NCI-H526 (cell line): ENCODE measurements at regions not wholly inside any gene's neighbourhood (a gene's known extent, or its start where the extent isn't known, plus 50 kb on each side); places are given as distances from the start of the nearest gene placed in this dataset.

Experiments
- DNase-seq, 2 experiments: peaks; one replicate each; lab custom pipeline; 2025; lab: John Stamatoyannopoulos, UW

DNA sequence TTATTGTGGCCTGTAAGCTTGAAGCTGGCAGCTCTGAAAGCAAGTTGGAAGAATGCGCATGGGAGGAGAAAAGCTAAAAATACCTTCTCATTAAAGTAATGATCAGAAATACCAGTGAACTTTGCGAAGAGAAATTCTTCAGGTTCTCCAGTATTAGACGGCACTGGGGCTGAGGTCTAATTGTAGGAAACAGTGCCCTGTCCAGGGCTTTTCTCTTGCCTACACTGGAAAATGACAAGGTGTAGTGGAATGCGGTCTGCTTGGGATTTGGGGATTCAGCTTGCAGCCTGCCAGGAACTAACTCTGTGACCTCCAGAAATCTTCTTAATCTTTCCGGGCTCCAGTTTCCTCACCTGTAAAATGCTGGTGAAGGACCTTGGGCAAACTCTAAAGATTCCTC, 53.3 kb upstream of the KCNJ16 start:
- DNase-seq = no peak

DNA sequence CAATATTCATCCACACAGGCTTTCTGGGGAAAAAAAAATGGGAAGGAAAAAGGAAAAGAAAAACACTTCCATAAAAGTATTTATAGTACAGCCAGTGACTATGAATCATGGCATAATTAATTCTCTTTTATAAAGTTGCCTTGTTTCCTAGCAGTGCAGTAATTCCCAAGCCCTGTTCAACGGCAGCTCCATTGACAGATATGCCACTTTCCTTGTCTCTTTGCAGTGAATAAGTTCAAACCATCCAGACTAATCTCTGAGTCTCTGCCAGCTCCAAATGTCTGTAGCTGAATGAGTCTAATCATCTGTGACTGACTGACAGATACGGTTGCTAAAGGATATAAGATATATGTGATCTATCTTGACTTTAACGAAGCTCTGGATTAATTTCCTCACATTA, 52.9 kb upstream of the KCNJ16 start:
- no peak for DNase-seq

DNA sequence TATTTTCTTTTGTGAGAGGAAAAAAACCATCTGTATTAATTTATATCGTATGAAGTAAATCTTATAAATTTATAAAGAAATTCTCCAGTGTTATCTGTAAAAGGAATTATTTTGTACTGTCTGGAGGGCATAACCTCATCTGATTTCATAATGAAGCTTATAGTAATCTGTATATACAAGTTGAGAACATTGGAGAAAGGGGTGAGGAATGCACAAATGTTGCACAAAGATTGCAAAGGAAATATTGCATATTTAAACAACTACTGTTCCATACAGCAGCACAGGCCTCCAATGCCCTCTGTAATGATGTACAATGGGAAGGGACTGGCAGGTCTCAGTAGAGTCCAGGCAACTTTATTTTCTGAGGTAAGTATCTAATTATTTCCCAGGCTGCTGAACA, 50.8 kb upstream of the KCNJ16 start:
- no peak for DNase-seq
